Psoas muscle (tissue), 7 donors: ENCODE measurements at regions not wholly inside any gene's neighbourhood (a gene's known extent, or its start where the extent isn't known, plus 50 kb on each side); places are given as distances from the start of the nearest gene placed in this dataset.

Experiments used
- ATAC-seq, 4 donors: fragments of 200-7000 bp; cut with Tn5 transposase; one replicate each; pipeline ENCODE4 v1.9.1; 2020; ENCODE audit warnings: moderate library complexity in 3 of 4, mild to moderate bottlenecking in 2 of 4
- DNase-seq, 2 donors: peaks; one replicate each; pipeline ENCODE4 v3.0.0-alpha.2; 2020
- H3K27ac ChIP-seq: fragments of 200-600 bp; one replicate; pipeline ENCODE4 v1.8.0; 2022
- H3K27me3 ChIP-seq, 3 donors: fragments of 200-600 bp in 1 of 3; one replicate each; pipeline versions ENCODE4 v1.6.1 to v1.8.0; 2013 to 2022; ENCODE audit warnings: low read length in 2 of 3, mild to moderate bottlenecking in 2 of 3, moderate library complexity in 1 of 3; ENCODE audit not compliant: insufficient read depth in 3 of 3
- H3K36me3 ChIP-seq, 2 donors: fragments of 200-600 bp in 1 of 2; one replicate each; pipeline versions ENCODE4 v1.6.1 to v1.8.0; 2013 to 2022; ENCODE audit warnings: low read depth in 1 of 2, mild to moderate bottlenecking in 1 of 2, moderate library complexity in 1 of 2; ENCODE audit not compliant: insufficient read depth in 1 of 2
- H3K4me1 ChIP-seq: fragments of 200-600 bp; one replicate; pipeline ENCODE4 v1.8.0; 2022
- H3K4me3 ChIP-seq: fragments of 200-600 bp; one replicate; pipeline ENCODE4 v1.8.0; 2022; ENCODE audit warnings: mild to moderate bottlenecking
- H3K9me3 ChIP-seq: fragments of 200-600 bp; one replicate; pipeline ENCODE4 v1.8.0; 2022
- CTCF ChIP-seq: fragments of 200-600 bp; IDR thresholded peaks from one replicate; pipeline ENCODE4 v1.8.0; 2022; ENCODE audit warnings: antibody characterized with exemption
- WGBS, 3 donors: extraction: QIAGEN DNeasy Blood & Tissue Kit; methylation state at CpG; one replicate each; pipeline versions ENCODE4 v1.1.6 to v1.1.7; 2013; 5-methylcytosine and 5-hydroxymethylcytosine counted together
- intact Hi-C, 2 donors: fragments of 100-400 bp; cut with DNase I; formaldehyde crosslinking; loops; one replicate each; pipeline versions ENCODE4 v1.11.0 to v1.14.2; 2022
- donor health status: healthy with polysubstance abuse.
- donor health status: DM: no; HTN: no; CAD: no; lungs with moderate emphysema.
- donor health status: Bipolar disorder and iron deficiency.
- donor health status: healthy.
- donor health status: DM: yes; HTN: yes; CAD: no.
- donor health status: DM: no; HTN: no; CAD: no.
- donor health status: DM: yes; HTN: yes; CAD: no.

GRCh38 chr2:37854676-37855282 lies 70.3 kb upstream of the RMDN2 start:
- Histone ChIP-seq H3K27ac (peak overlapping the region; percentile 30), H3K9me3 (no peaks in the 10 kb centered on the region), H3K4me1 (peaks cover 12% of the 10 kb centered on the region), H3K36me3 (no peaks in the 10 kb centered on the region), H3K27me3 (no peaks in the 10 kb centered on the region), H3K4me3 (no peak overlapping the region)
- DNase-seq (no peak), ATAC-seq (peak in 1 of 4 donors; percentile 22)
- intact Hi-C loops: loop anchor here in 1 of 2 donors (2.0 kb wide), 1 partner anchor 16 kb away; no protein-coding TSS in a partner anchor
- TF ChIP-seq CTCF: no peak
- WGBS, 3 donors: 70 to 76% (median 76%) methylated on average over 7 of the region's 7 CpGs

- DNase-seq (peak; percentile 35 to 56), ATAC-seq (peak; percentile 57 to 74 (median 68))
- Histone ChIP-seq H3K9me3 (no peaks in the 10 kb centered on the region), H3K4me3 (no peak overlapping the region), H3K36me3 (no peaks in the 10 kb centered on the region), H3K4me1 (peaks cover 12% of the 10 kb centered on the region), H3K27ac (peak overlapping the region; percentile 30), H3K27me3 (no peaks in the 10 kb centered on the region)
- WGBS, 3 donors: 20 to 30% (median 26%) methylated on average over 13 of the region's 13 CpGs
- TF ChIP-seq CTCF: no peak
- intact Hi-C loops: loop anchor here in 1 of 2 donors (2.0 kb wide), 1 partner anchor 17 kb away; no protein-coding TSS in a partner anchor
These were observed 69.6 kb upstream of the RMDN2 start for GRCh38 chr2:37855283-37856041.

- peak in 1 of 4 donors; percentile 17 for ATAC-seq
- Histone ChIP-seq H3K27me3 (no peaks in the 10 kb centered on the region), H3K4me1 (peaks cover 12% of the 10 kb centered on the region), H3K36me3 (no peaks in the 10 kb centered on the region), H3K27ac (peak overlapping the region; percentile 30), H3K9me3 (no peaks in the 10 kb centered on the region), H3K4me3 (no peak overlapping the region)
- no peak for TF ChIP-seq CTCF
- WGBS, 3 donors: 56 to 69% (median 58%) methylated on average over 7 of the region's 7 CpGs
- DNase-seq: no peak
- intact Hi-C loops: no loop called here
These were observed 68.9 kb upstream of the RMDN2 start for GRCh38 chr2:37856101-37856751.

GRCh38 chr2:37857575-37858399 lies 67.3 kb upstream of the RMDN2 start:
- Histone ChIP-seq H3K27ac (no peak overlapping the region), H3K9me3 (no peaks in the 10 kb centered on the region), H3K4me1 (peaks cover 12% of the 10 kb centered on the region), H3K27me3 (no peaks in the 10 kb centered on the region), H3K4me3 (no peak overlapping the region), H3K36me3 (no peaks in the 10 kb centered on the region)
- WGBS, 3 donors: 74 to 79% (median 74%) methylated on average over 11 of the region's 11 CpGs
- no peak for DNase-seq
- intact Hi-C loops: no loop called here
- no peak for ATAC-seq
- TF ChIP-seq CTCF: no peak
